ENCODE measurements at regions not wholly inside any gene's neighbourhood (a gene's known extent, or its start where the extent isn't known, plus 50 kb on each side); places are given as distances from the start of the nearest gene placed in this dataset.

DNA sequence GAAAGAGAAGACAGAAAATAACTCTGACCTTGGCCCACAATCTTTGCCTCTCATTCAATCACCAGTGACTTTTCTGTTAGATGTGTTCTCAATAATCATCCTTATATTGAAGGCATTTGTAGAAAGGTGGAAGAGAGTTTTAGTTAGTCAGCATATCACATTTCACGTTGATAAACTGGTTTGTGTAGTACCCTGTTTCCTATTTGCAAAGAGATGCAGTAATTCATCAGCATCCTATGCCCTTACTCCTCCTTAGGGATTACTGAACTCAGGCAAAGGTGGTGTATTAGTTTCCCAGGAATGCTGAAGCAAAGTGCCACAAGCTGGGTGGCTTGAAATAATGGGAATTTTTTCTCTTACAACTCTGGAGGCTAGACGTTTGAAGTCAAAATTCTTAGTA is 145.0 kb downstream of the SPP2 start:
- no peak for DNase-seq (ENCODE audit: low read depth)

DNA sequence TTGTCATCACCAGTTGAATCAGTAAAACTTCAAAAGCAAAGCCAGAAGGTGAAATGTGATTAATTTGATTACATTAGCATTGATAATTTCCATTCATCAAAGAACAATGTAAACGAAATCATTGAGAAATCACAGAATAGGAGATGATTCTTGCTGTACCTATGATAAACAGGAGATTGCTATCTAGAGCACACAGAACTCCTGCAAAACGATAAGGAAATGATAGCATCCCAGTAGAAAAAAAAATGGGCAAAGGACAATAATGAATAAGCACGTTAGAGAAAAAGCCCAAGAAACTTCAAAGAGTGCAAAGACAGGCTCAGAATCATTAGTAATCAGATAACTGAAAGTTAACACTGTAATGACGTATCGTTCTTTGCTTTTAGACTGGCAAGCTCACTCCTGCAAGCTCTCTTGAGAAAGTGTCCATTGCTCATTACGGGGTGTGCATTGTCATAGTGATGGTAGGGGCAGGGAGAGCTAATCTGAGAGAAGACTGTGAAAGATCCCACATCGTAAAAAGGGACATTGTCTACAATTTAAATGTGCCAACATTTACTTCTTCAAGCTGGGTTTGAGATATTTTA is 143.6 kb downstream of the SPP2 start:
- DNase-seq (ENCODE audit: low read depth) = peak; percentile 62

DNA sequence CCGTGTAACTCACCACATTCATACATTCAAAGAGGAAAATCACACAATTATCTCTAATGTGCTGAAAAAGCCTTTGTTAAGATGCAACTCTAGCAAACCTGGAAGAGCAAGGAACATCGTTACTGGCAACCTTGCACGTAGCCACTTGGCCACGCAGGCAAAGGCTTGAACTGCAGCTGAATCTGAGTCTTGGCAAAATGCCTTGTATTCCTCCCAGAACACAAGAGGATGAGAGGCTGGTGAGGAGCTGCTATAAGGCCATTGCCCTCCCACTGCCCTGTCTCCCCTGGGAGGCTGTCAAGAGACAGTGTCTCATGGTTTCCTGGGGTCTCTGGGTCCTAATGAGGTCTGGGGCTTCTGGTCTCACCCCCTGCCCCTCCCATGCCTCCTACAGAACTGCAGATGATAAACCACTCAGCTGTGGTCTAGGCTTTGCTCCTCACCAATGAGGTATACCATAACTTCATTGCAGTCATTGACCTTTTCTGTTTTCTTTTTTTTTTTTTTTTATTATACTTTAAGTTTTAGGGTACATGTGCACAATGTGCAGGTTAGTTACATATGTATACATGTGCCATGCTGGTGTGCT is 141.4 kb downstream of the SPP2 start:
- DNase-seq (ENCODE audit: low read depth) = peak; percentile 94

DNA sequence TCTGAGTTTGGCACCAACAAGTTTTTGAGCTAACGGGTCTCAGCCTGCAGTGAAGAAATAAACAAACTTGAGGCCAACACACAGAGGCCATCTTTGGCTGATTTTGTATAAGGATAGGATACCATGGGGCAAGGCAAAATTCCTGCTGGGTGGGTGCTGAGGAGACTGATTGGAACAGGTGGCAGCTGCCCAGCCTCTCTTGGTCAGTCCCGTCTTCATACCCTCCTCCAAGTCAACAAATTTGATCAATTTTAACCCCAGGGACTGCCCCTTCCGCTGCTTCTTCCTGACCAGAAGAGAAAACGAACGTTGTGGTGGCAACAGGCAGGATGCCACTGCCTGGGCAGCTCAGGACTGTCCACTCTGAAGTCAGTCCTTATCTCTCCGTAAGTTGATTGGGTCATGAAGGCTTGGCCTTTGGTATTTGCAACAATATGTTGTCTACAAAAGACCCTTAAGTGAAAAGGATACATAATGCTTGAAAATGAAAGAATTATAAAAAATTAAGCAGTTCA is 139.3 kb downstream of the SPP2 start:
- peak; percentile 46 for DNase-seq (ENCODE audit: low read depth)

DNA sequence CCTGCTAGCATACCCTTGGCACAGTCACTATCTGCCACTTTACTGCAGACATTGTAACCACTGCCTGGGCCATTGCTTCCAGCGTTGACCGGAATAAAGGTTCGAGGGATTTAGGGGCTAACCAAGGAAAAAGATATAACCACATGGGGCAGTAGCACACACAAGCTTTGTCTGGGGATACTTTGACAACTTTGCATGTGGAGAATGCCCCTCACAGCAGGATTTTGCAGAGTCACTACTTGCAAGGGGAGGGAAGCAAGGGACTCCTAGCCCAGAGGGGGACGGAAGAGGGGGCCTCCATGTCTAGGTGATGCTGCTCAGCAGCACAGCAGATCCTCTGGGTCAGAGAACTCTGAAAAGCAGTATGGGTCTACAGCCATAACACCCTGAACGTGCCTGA is 138.7 kb downstream of the SPP2 start:
- no peak for DNase-seq (ENCODE audit: low read depth)

DNA sequence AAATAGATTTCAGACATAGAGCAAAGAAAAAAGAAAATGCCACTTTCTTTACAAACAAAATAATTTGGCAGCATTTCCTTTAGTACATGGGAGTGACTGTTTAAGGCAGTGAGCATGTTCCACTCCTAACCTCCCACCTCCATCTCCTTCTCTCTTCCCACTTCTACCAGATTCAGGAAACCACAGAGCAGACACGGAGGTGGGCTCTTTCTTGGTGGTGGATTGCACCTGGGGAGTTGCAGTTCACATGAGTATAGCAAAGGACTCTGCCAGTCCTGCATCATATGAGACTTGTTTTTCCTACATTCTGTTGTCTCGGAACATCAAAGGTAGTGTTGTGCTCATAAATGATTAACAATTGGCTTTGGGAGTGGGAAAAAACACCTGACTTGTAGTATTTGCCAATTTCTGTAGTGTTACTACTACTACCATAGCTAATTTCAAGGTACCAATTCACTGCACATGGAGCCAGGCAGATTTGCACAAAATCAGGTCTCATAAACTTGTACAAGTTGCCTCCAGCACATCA is 137.2 kb downstream of the SPP2 start:
- no peak for DNase-seq (ENCODE audit: low read depth)

DNA sequence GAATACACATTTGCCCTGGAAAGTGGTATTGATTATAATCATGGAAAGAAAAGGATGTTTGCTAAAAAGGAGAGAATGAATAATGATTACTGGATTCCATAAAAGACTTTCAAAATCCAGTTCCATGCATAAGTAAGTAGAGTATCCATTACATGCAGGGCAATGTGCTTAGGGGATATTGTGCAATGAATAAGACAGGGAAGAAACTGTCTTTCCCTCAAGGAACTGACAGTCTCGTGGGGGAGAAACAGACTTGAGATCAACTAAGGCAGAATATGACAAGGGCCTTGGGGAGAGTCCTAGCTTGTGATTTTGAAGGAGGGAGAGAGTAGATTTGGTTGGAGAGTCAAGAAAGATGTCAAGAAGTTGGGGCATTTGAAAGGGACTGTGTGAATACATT is 130.6 kb downstream of the SPP2 start:
- DNase-seq (ENCODE audit: low read depth) = no peak

DNA sequence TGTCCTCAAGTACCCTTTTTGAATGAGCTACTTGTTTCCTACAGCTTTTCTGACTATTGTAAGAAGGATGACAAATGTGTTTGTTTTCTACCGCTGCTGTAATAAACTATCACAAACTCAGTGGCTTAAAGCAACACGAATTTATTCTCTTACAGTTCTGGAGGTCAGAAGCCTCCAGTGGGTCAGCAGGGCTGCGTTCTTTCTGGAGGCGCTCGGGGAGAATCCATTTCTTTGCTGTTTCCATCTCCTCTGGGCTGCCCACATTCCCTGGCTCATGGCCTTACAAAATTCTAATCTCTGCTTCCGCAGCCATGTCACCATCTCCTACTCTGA is 128.5 kb downstream of the SPP2 start:
- DNase-seq (ENCODE audit: low read depth) = no peak

DNA sequence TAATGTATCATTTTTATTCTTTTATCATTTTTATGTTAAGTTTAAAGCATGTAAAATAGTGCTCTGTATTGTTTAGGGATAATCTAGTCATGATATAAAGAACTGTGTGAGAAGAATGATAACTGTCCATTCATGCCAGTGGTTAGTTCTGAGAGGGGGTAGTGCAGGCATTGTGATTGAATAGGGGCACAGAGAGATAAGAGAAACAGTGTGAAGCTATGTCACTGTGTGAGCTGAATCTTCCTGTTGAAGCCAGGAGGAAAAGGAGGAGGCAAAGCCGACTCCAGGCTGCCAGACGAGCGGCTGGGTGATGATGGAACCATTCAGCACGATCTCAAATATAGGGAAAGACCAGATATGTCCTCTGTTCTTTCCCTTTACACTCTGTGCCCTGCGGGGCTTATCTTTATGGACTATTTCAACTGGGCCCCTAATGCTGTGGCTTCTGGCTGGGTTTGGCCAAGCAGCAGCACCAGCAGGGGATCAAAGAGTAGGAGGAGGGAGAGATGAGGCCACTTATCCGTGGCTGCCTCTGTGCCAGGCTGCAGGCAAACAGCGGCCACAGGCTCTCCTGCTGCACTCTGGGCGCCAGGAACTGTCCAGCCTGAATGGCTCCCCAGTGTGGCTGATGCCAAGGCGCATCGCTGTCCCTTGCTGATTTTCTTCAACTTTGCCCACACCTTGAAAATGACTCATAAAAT is 128.0 kb downstream of the SPP2 start:
- DNase-seq (ENCODE audit: low read depth) = peak; percentile 92

DNA sequence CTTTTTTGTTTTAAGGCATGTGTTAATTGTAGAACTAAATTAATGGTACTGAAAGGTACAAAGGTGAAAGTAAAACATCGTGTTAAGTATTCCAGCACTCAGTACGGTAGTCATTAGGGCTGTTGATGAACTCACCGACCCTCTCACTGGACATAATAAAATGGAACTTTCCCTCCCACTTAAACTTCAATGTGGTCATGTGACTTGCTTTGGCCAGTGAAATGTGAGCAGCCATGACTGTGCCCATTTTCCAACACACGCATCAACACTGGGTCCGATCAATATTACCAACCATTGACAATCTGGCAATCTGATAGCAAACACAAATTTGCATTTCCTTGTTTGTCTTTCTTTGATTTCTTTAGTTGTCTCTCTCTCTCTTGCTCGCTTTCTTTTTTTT is 125.1 kb downstream of the SPP2 start:
- DNase-seq (ENCODE audit: low read depth) = no peak

DNA sequence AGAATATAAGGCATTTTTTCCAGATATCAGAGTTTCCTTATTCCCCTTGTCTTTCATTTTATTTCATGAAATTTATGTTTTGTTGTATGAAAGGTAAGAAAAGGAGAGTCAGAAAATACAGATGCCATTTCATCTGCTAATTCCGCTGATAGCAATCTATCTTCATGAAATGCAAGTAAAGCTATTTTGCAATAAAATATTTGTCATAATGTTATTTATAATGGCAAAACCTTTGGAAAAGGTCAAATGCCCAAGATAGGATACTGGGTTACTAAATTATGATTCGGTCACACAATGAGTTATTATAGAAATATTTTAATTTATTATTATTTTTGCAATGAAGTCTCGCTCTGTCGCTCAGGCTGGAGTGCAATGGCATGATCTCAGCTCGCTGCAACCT is 124.2 kb downstream of the SPP2 start:
- DNase-seq (ENCODE audit: low read depth) = no peak

DNA sequence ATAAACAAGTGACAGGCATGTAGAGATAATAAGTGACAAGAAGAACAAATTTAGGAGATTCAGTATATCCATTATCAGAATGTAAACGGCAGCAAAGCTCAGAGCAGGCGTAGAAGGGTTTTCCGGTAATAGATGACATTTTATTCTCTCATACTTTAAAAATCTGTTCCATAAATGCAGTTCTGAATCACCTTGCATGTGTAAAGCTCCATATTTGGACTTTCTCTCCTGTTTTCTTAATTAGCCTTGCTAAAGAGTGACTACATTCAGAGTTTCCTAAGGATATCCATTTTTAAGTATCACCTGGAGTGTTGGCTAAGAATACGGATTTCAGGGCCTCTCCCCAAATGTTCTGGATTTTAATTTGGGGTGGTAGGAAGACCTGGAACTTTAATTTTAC is 122.0 kb downstream of the SPP2 start:
- no peak for DNase-seq (ENCODE audit: low read depth)

DNA sequence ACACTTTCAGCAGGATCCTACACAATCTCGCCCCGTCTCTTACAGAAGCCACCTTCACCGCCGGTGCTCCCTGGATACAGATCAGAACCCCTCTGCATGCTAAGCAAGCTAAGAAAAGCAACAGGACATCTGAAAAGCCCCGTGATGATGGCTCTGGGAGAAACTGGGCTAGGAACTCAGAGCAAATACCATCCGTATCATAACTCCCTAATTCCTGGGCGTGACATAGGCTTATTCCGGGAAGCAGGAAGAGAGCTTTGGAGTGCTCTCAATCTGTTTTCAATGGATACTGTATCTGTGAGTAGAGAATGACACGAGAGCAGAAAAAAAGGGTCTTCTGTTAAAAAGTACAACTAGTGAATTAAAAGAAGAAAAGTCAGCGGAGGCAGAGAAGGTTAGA is 121.6 kb downstream of the SPP2 start:
- no peak for DNase-seq (ENCODE audit: low read depth)

DNA sequence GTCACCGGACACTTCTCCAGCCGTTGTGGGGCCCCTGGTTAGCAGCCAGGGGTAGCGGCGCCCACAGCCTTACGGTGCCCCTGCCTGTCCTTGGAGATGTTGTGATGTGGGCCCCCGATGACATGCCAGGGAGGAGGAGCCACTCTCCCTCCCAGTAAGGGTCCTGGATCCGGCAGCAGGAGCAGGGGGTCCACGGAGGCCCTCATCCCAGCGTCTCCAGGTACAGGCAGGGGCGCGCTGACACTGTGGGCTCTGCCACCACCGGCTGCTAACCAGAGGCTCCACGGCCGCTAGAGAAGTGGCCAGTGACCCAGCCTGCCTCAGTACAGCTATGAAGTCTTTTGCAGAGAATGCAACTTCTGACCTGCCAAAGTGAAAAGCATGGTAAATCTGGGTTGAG is 121.2 kb downstream of the SPP2 start:
- DNase-seq (ENCODE audit: low read depth) = no peak

DNA sequence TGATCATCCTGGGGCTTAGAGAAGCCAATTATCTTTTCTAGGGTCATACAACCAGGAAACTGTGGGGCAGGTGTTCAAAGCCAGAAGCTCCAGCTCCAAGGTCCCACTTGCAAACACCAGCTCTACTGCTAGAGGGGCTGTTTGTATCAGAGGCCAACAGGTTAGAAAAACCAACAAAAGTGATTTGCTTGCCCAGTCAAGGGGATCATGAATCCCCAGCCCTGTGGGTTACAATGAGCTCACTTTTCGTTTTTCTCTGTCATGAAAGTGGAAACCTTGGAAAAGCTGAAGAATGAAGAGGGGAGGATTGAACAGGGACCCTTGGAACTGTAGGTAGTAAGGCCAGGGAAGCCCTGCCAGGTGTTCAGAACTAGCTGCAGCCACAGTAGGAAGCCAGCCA is 119.2 kb downstream of the SPP2 start:
- no peak for DNase-seq (ENCODE audit: low read depth)

DNA sequence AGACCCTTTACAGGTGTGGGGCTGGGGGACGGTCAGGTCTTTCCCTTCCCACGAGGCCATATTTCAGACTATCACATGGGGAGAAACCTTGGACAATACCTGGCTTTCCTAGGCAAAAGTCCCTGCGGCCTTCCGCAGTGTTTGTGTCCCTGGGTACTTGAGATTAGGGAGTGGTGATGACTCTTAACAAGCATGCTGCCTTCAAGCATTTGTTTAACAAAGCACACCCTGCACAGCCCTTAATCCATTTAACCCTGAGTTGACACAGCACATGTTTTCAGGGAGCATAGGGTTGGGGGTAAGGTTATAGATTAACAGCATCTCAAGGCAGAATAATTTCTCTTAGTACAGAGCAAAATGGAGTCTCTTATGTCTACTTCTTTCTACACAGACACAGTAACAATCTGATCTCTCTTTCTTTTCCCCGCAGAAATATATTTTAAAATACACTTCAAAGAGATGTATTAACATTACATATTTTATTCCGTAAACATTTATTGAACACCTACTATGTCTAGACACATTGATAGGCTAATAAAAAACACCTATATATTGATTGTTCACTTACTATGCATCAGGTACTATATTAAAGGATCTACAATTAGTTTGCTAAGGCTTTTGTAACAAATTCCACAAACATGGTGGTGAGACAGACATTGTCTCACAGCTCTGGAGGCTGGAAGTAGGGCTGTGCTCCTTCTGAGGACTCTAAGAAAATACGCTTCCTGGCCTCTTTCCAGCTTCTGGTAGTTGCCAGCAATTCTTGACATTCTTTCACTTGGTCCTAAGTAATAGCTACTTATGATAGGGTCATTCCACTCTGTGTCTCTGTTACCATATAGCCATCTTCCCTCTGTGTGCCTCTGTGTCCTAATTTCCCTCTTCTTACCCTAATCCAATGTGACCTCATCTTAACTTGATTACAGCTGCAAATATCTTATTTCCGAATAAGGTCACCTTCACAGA is 118.4 kb downstream of the SPP2 start:
- DNase-seq (ENCODE audit: low read depth) = peak; percentile 87

DNA sequence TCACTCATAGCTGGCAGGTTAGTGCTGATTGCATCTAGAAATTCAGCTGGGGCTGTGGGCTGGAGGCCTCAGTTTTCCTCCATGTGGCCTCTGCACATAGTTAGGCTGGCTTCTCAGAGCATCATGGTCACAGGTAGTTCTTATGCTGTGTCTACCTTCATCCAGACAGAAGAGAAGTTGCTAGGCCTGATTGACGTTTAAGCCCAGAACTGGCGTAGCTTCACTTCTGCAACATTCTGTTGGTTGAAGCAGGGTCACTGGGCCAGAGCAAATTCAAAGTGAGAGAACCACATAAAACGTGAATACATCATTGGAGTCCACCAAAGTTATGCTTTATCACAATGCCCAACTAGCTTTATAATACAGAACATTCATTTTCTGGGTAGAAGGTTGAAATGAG is 116.0 kb downstream of the SPP2 start:
- DNase-seq (ENCODE audit: low read depth) = no peak

DNA sequence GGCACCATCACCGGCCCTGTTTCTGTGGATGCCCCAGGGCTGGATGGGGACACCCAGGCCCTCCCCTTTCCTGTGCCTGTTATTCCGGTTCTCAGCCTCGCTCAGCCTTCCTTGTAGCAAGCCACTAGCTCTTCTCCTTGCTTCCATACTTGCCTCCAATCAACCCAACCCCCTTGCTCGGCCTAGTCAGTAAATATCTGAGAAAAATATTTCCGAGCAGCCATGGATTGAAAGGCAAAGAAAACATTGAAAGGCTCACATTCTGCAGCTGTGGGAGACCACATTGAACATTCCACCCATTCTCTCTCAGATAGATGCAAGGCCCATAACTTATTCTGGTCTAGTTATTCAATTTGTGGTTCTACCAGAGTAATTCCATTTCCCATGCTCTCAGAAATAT is 114.9 kb downstream of the SPP2 start:
- DNase-seq (ENCODE audit: low read depth) = peak; percentile 63

DNA sequence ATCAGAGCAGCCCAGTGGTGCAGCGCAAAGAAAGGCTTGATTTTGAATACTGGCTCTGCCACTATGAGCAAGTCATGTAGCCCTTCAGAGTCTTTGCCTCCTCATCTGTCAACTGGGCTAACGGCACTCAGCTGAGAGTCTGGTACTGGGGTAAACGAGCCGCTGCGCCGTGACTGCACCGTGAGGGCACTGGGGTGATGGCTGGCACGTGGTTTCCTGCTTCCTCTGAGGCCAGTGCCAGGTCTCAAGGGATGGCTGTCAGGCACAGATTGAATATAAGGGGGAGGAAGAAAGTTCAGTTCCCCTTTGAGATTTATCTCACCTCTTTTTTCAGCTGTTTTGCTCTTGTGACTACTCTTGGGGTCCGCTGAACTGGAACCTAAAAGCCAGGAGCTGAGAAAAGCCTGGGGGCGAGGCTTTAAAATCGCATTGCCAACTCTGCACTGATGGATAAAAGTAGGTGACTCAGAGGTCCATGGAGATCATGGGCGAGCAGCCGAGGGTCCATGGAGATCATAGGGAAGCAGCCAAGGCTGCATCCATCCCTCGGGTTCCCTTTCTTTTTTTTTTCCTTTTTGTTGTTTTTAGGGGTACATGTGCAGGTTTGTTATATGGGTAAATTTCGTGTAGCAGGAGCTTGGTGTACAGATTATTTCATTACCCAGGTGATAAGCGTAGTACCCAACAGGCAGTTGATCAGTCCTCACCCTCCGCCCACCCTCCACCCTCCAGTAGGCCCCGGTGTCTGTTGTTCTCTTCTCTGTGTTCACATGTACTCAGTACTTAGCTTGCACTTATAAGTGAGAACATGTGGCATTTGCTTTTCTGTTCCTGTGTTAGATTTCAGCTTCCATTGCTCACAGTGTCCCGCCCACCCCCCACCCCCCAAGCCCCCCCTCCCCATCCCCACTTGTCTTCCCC is 114.3 kb downstream of the SPP2 start:
- DNase-seq (ENCODE audit: low read depth) = no peak

DNA sequence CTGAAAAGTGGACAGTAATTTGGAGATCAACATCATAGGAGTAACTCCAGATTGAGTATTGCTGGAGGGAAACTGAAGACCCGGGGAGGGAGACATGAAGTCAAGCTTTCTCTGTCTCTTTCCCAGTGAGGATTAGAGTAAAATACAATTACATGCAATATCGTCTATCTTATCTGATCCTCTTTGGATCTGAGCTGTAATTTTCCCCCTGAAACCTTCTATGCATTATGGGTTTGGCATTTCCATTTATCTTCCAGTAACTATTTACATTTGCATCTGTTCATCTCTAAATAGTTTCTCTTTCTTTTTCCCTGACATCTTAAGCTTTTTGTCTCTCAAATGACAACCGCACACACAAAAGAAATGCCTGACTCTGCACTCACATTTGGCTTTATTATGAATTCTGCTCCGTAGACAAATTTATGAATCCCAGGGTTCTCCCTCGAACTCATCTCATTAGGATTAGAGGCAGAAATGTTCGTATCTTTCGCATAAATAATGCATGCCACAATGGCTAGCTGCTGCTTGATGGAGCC is 113.1 kb downstream of the SPP2 start:
- no peak for DNase-seq (ENCODE audit: low read depth)

DNA sequence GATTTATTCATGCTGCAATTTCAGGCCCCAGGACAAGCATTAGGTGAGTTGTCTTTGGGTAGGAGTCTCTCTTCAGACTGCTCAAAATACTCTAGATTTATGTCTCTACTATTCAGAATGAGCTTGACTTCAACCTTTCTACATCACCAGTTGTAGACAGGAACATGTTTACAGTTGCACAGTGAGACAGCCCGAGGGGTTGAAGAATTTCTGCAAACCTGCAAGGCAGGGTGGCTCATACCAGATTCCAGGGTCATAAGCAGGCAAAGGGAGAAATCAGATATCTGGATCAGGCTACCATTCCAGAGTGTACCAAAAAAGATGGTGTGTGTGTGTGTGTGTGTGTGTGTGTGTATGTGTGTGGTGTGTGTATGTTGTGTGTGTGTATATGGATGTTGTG is 112.4 kb downstream of the SPP2 start:
- peak; percentile 76 for DNase-seq (ENCODE audit: low read depth)

Data from M059J (cell line).